Spleen (tissue), 11 donors: ENCODE measurements at regions not wholly inside any gene's neighbourhood (a gene's known extent, or its start where the extent isn't known, plus 50 kb on each side); places are given as distances from the start of the nearest gene placed in this dataset.

Experiments
- DNase-seq: peaks from one replicate; pipeline ENCODE4 v3.0.0-alpha.2; 2020
- H3K27ac ChIP-seq, 8 donors: fragments of 200-600 bp; sonication (generic) in 7 of 8; 1 replicate in 4 of 8; 2 replicates in 4 of 8; pipeline versions ENCODE4 v1.5.0 to v1.8.0; 2016 to 2021; ENCODE audit warnings: inconsistent platforms in 4 of 8, mild to moderate bottlenecking in 4 of 8, moderate library complexity in 1 of 8
- H3K27me3 ChIP-seq, 7 donors: fragments of 200-600 bp; sonication (generic) in 6 of 7; replicated peaks in 1 of 7; 1 replicate in 4 of 7; 2 replicates in 3 of 7; pipeline versions ENCODE4 v1.5.0 to v1.8.0; 2016 to 2021; ENCODE audit warnings: inconsistent platforms in 3 of 7, mild to moderate bottlenecking in 1 of 7
- H3K36me3 ChIP-seq, 6 donors: fragments of 200-600 bp; sonication (generic) in 5 of 6; 1 replicate in 4 of 6; 2 replicates in 2 of 6; pipeline versions ENCODE4 v1.5.0 to v1.8.0; 2016 to 2021; ENCODE audit warnings: inconsistent platforms in 2 of 6
- H3K4me1 ChIP-seq, 6 donors: fragments of 200-600 bp; sonication (generic) in 5 of 6; 1 replicate in 3 of 6; 2 replicates in 3 of 6; pipeline versions ENCODE4 v1.5.0 to v1.8.0; 2016 to 2021; ENCODE audit warnings: inconsistent platforms in 3 of 6
- H3K4me3 ChIP-seq, 8 donors: fragments of 200-600 bp; sonication (generic) in 7 of 8; 1 replicate in 4 of 8; 2 replicates in 4 of 8; pipeline versions ENCODE4 v1.5.0 to v1.8.0; 2016 to 2021; ENCODE audit warnings: inconsistent platforms in 4 of 8, mild to moderate bottlenecking in 4 of 8, moderate library complexity in 2 of 8
- H3K9me3 ChIP-seq, 8 donors: fragments of 200-600 bp; sonication (generic) in 7 of 8; 1 replicate in 4 of 8; 2 replicates in 4 of 8; pipeline versions ENCODE4 v1.5.0 to v1.8.0; 2016 to 2021; ENCODE audit warnings: inconsistent platforms in 4 of 8
- POLR2A ChIP-seq, 3 donors: fragments of 450-650 bp; IDR thresholded peaks; one replicate each; pipeline ENCODE4 v1.5.1; 2017; ENCODE audit warnings: antibody characterized with exemption in 3 of 3, mild to moderate bottlenecking in 1 of 3
- POLR2AphosphoS5 ChIP-seq, 3 donors: sonication (generic); formaldehyde crosslinking; IDR thresholded peaks; one replicate each; pipeline ENCODE4 v1.5.1; 2017; ENCODE audit warnings: antibody characterized with exemption in 3 of 3
- WGBS, 5 donors: extraction: QIAGEN DNeasy Blood & Tissue Kit in 3 of 5; methylation state at CpG; one replicate each; pipeline versions ENCODE4 v1.1.5 to v1.1.7; 2013 to 2018; 5-methylcytosine and 5-hydroxymethylcytosine counted together
- intact Hi-C: fragments of 100-400 bp; cut with DNase I; formaldehyde crosslinking; loops from one replicate; pipeline ENCODE4 v1.15.0; 2023; ENCODE audit warnings: low total_unique reads
- TF ChIP-seq, protein P1 (sequence below), 11 experiments: fragments of 200-600 bp in 7 of 11; fragments of 450-650 bp in 4 of 11; sonication (generic) in 4 of 11; IDR thresholded peaks in 8 of 11; conservative IDR thresholded peaks in 3 of 11; 1 replicate in 7 of 11; 2 replicates in 4 of 11; pipeline versions ENCODE4 v1.4.0 to v1.8.0; 2016 to 2021; ENCODE audit warnings: antibody characterized with exemption in 11 of 11, inconsistent platforms in 4 of 11, mild to moderate bottlenecking in 1 of 11
- donor health status: healthy with polysubstance abuse.
- donor health status: DM: no; HTN: no; CAD: no; lungs with moderate emphysema.
- donor health status: DM: no; HTN: no; CAD: no.
- donor health status: Bipolar disorder and iron deficiency.
- donor health status: healthy.
- donor health status: DM: no; HTN: no; CAD: no.
- donor health status: DM: yes; HTN: yes; CAD: no.

DNA sequence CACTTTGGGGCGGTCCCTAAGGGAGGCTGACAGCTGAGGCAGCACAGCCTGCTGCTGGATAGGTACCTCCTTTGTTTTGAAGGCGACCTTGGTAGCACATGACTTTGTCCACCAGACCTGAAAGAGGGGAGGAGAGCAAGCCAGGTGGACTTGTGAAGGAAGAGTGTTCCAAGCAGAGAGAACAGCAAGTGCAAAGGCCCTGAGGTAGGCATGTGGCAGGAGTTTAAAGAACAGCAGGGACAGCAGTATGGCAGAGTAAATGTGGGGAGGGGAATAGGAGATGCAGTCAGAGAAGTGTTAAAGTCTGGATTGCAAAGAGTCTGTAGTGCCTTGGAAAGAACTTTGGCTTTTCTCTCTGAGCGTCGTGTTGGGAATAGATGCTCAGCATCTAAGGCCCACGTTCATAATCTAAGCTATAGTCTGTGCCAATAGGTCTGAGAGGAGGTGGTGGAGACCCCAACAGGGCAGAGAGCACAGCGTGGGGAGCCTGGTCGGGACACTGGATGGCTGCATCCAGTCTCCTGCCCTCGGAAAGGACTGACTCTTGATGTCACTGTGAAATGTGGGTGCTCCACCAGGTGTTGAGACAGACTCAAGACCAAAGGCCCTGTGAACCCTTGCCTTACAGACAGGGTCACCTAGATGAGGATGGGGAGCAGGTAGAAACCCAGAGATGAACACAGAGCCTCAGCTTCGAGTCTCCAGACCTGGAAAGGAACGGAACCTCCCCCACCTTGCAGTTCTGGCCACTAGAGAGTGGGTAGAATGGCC, 242.1 kb upstream of the PWP1 start:
- Histone ChIP-seq H3K4me1 (no peaks in the 10 kb centered on the region), H3K27ac (no peak overlapping the region), H3K4me3 (no peak overlapping the region), H3K36me3 (no peaks in the 10 kb centered on the region), H3K27me3 (no peaks in the 10 kb centered on the region), H3K9me3 (no peaks in the 10 kb centered on the region)
- intact Hi-C loops = no loop called here
- no peak for TF ChIP-seq POLR2A (IDR thresholded peaks at IDR 0.05)
- TF ChIP-seq POLR2AphosphoS5 (IDR thresholded peaks at IDR 0.05) = no peak
- TF ChIP-seq, protein P1, sequence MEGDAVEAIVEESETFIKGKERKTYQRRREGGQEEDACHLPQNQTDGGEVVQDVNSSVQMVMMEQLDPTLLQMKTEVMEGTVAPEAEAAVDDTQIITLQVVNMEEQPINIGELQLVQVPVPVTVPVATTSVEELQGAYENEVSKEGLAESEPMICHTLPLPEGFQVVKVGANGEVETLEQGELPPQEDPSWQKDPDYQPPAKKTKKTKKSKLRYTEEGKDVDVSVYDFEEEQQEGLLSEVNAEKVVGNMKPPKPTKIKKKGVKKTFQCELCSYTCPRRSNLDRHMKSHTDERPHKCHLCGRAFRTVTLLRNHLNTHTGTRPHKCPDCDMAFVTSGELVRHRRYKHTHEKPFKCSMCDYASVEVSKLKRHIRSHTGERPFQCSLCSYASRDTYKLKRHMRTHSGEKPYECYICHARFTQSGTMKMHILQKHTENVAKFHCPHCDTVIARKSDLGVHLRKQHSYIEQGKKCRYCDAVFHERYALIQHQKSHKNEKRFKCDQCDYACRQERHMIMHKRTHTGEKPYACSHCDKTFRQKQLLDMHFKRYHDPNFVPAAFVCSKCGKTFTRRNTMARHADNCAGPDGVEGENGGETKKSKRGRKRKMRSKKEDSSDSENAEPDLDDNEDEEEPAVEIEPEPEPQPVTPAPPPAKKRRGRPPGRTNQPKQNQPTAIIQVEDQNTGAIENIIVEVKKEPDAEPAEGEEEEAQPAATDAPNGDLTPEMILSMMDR (IDR thresholded peaks at IDR 0.05 in 8 of 11, conservative IDR thresholded peaks at IDR 0.05 in 3 of 11) = no peak
- 86 to 95% (median 91%) methylated on average over 10 of the region's 10 CpGs for WGBS, 5 donors
- peak; percentile 58 for DNase-seq

DNA sequence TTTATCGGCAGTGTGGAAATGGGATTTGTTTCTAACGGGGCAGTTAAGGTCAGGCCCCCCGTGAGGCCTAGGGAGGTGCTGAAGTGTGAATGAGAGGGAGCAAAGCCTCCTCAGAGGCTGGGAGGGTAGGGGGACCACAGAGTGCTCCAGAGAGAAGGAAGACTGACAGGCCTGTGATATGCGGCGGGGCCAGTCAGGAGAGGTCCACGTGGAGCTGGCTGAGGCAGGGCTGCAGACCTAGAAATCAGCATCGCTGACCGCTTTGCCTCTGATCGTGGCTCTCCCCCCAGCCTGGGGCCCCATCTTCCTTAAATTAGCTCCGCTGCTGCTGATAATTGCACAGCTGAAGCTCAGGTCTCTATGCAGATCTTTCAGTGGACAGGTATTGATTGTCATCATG, 240.8 kb upstream of the PWP1 start:
- DNase-seq = peak; percentile 62
- intact Hi-C loops = no loop called here
- TF ChIP-seq POLR2AphosphoS5 (IDR thresholded peaks at IDR 0.05) (no peak), POLR2A (IDR thresholded peaks at IDR 0.05) (no peak)
- TF ChIP-seq, protein P1 (IDR thresholded peaks at IDR 0.05 in 8 of 11, conservative IDR thresholded peaks at IDR 0.05 in 3 of 11) = no peak
- Histone ChIP-seq H3K9me3 (no peaks in the 10 kb centered on the region), H3K27ac (no peak overlapping the region), H3K27me3 (no peaks in the 10 kb centered on the region), H3K4me3 (no peak overlapping the region), H3K36me3 (no peaks in the 10 kb centered on the region), H3K4me1 (no peaks in the 10 kb centered on the region)
- 79 to 95% (median 88%) methylated on average over 10 of the region's 10 CpGs for WGBS, 5 donors

DNA sequence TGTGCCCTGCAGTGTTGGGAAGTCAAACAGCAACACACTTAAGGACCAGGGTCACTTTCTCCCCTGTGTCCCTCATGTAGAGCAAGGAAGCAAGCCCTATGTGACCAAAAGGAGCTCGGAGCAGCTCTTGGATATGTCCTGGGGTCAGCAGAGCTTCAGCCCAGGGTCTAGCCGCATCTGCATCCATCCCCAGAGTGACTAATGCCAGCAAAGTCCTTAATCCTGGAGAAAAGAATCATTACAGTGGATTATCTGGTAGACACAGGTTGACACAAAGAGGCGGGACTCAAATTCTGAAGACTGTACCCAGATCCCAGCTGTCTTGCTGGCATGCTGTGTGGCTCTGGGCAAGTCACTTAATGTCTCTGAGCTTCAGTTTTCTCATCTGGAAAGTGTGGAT, 239.1 kb upstream of the PWP1 start:
- DNase-seq = no peak
- WGBS, 5 donors = 84 to 94% (median 87%) methylated on average over 3 of the region's 3 CpGs
- intact Hi-C loops = no loop called here

DNA sequence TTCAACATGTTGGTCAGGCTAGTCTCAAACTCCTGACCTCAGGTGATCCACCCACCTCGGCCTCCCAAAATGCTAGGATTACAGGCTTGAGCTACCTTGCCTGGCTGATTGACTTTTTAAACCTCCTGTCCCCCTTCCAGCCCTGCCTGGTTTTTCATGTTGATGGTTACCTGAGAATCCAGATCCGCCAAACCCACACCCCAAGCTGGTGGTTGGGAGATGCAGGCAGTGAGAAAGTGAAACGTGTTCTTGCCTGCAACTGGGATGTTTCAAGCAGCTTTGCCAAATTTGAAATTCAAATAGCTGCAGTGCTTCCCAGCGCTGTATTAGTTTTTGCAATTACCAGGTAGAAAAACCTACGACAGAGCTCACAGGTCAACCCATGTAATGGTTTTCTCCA, 238.3 kb upstream of the PWP1 start:
- no peaks in the 10 kb centered on the region for H3K36me3 ChIP-seq
- intact Hi-C loops = no loop called here
- H3K4me1 ChIP-seq = no peaks in the 10 kb centered on the region
- 85 to 93% (median 89%) methylated on average over 5 of the region's 5 CpGs for WGBS, 5 donors
- H3K9me3 ChIP-seq = no peaks in the 10 kb centered on the region
- TF ChIP-seq POLR2A (IDR thresholded peaks at IDR 0.05) (no peak), POLR2AphosphoS5 (IDR thresholded peaks at IDR 0.05) (no peak)
- TF ChIP-seq, protein P1 (IDR thresholded peaks at IDR 0.05 in 8 of 11, conservative IDR thresholded peaks at IDR 0.05 in 3 of 11) = no peak
- H3K4me3 ChIP-seq = no peak overlapping the region
- H3K27me3 ChIP-seq = no peaks in the 10 kb centered on the region
- peak; percentile 31 for DNase-seq
- H3K27ac ChIP-seq = no peak overlapping the region

More for the DNA sequence above, 239.1 kb upstream of the PWP1 start:
- H3K4me1 ChIP-seq = no peaks in the 10 kb centered on the region
- H3K27ac ChIP-seq = no peak overlapping the region
- H3K4me3 ChIP-seq = no peak overlapping the region
- no peaks in the 10 kb centered on the region for H3K36me3 ChIP-seq
- no peaks in the 10 kb centered on the region for H3K27me3 ChIP-seq
- no peaks in the 10 kb centered on the region for H3K9me3 ChIP-seq
- TF ChIP-seq, protein P1 (IDR thresholded peaks at IDR 0.05 in 8 of 11, conservative IDR thresholded peaks at IDR 0.05 in 3 of 11) = no peak
- TF ChIP-seq POLR2A (IDR thresholded peaks at IDR 0.05) (no peak), POLR2AphosphoS5 (IDR thresholded peaks at IDR 0.05) (no peak)
